NCI-H748 treated with DMSO at 0.1 percent for 48 hours (cell line): ENCODE measurements at regions not wholly inside any gene's neighbourhood (a gene's known extent, or its start where the extent isn't known, plus 50 kb on each side); places are given as distances from the start of the nearest gene placed in this dataset.
"Not testable (repeated sequence)": the region's sequence is repeated elsewhere in the genome, so short reads cannot be mapped to it uniquely, and the experiment has no call there.

Experiments
- DNase-seq: peaks from one replicate; lab custom pipeline; 2025; lab: John Stamatoyannopoulos, UW

- no peak for DNase-seq
Measured at GRCh38 chr17:14547016-14547415, 246.1 kb downstream of the HS3ST3B1 start.

DNA sequence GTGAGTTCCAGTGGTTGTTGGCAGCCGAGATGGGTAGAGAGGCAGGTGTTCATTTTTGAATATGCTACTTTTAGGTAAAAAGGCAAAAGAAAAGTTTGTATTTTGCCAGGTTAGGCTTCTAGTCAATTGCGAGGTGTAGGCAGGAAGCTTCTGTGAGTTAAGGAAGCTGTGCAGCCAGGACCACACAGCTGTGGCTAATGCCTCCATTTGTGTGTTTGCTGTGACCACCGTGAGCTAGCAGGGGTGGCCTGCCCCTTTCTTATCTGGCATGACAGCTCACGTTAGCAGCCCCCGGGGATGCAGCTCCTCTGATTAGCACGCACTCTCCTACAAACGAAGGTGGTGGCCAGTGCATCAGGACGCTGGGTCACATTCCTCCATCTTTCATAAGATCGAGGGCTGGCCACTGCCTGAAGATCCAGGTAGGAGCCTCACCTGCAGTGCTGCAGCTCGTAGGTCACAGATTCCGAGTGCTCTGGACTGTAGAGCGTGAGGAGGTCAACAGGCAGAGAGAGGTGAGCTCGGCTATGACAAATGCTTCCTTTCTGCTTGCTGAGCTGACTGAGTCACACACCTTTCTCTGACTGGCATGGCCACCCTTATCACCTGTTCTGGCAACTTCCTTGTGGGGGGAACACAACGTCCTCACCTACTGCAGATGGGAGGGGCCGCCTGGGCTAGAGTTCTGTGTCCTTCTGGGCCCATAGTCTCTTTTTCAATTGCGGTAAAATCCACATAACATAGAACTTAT lies 244.4 kb downstream of the HS3ST3B1 start:
- no peak for DNase-seq

- DNase-seq, result no peak
Measured at GRCh38 chr17:14541714-14542113, 240.8 kb downstream of the HS3ST3B1 start.

DNA sequence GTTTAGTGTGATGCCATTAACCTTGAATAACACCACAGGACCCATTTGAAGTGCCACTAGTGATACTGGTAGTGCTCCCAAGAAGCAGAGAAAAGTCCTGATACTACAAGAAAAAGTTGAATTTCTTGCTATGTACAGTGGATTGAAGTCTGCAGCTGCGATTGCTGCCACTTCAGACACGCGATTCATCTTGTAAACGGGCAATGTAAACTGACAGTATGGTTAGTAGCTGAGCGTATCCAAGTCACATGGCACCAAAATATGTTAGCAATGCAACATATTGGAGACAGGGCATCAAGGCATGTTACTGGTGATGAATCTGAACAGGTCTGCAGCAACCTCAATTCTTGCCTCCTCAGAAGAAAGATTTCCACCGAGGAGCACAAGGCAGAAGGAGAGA lies 238.9 kb downstream of the HS3ST3B1 start:
- no peak for DNase-seq

- not testable (repeated sequence) for DNase-seq
Measured at GRCh38 chr17:14532242-14532641, 231.4 kb downstream of the HS3ST3B1 start.

DNA sequence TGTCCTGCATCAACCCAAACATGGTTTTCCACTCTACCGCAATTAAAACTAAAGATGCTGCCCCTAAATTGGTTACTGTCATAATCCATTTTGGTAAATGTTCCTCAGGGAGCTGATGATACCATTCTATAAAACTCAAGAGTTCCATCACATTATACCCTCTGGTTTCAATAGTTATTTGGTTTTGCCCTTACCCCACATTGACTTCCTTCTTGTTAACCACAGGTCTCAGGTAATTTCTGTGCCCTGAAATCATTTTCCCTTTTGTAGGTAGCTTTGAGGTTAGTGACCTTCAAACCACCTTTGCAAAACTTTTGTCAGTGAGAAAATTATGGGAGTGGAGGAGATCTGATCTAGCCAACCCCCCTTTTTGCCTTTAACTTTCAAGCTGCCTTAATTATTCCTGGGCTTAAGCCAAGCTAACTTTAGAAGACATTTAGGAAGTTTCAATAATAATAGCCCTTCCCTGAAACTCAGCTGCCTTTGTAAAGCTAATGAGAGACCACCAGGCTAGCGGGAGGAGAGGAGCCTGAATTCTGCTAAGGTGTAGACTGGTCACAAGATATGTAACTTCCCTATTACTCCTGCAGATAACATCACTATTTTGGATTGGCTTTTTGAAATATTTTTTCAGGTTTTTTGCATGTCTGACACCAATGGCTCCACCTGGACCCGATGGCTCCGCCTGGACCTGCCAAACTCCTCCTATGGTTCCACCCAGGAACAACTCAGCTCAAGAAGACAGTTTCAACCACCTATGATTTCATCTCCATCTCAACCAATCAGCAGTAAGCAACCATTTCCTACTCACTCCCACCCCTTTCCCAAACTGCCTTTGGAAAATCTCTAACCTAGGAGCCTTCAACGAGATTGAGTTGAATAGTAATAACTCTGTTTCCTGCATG lies 224.9 kb downstream of the HS3ST3B1 start:
- no peak for DNase-seq

DNA sequence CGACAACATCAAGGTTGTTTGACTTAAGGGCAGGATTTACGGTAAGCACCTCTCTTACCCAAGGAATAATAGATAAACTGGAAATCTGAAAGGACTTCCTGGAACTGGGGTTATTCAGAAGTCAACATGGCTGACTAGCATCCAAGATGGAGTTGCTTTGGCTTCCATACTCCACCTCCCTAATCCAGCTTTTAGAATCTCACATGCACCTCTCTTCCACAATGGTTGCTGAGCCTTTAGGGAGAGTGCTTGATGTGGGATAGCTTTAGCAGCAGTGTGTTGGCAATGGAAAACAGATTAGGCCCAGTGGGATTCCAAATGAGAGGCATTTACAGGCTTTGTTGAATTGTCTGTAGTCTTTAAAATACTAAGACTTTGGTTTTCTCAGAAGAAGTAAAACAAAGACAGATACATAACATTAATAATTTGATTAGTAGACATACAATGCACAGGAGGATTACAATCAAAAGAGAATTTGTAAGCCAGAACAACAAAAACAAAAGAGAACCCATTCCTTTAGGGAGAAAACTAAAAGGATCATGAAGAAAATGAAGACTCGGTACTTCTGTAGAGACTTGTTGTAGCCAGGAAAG lies 222.0 kb downstream of the HS3ST3B1 start:
- no peak for DNase-seq

- not testable (repeated sequence) for DNase-seq
Measured at GRCh38 chr17:14518919-14519318, 218.0 kb downstream of the HS3ST3B1 start.

DNA sequence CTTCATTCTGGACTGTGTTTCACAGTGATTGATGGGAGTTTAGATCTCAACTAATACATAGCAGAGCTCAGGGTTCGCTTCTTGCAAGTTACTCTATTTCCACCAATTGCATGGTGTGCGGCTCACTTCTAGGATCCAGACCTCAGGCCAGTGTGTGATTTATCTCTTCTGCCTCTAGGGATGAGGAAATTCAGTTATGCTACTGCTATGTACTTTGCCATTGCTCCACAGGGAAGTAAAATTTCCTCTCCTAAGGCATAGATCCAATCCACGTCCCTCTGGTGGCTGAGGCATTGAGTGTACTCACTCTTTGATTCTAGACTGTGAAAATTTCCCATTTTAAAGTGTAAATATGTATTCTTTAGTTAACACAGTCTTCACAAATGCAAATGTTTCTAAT lies 214.1 kb downstream of the HS3ST3B1 start:
- DNase-seq, result no peak

DNA sequence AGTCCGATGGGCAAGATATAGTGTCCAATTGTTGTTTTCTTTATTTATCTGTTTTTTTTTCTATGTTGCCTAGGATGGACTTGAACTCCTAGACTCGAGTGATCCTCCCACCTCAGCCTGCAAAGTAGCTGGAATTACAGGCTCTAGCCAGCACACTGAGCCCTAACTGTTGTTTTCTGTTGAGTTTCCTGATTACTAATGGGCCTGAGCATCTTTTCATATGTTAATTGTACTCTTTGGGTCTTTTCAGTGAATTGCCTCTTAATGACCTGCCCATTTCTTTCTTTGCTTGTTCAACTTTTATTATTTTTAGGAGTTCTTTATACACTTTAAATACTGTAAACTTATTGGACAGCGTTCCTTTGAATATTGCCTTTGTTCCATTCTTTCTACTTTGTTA lies 213.0 kb downstream of the HS3ST3B1 start:
- DNase-seq, result no peak

DNA sequence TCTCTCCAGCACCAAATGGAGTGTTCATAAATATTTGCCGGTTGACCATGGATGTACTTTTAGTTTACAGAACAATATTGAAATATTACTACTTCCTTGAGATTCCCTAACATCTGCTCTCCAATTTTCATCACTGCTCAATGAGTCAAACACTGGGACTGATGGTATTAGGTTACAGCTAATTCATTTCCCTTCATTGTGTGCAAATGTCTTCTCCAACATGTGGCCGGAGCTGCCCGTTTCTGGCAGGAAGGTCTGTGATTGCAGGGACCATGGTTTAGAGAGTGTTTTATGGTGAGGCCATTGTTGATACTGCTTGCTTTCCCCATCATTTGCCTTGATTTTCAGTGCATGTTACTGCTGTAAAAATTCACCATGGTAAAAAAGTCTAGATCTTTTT lies 209.3 kb downstream of the HS3ST3B1 start:
- DNase-seq, result no peak

- no peak for DNase-seq
Measured at GRCh38 chr17:14508156-14508555, 207.3 kb downstream of the HS3ST3B1 start.

DNA sequence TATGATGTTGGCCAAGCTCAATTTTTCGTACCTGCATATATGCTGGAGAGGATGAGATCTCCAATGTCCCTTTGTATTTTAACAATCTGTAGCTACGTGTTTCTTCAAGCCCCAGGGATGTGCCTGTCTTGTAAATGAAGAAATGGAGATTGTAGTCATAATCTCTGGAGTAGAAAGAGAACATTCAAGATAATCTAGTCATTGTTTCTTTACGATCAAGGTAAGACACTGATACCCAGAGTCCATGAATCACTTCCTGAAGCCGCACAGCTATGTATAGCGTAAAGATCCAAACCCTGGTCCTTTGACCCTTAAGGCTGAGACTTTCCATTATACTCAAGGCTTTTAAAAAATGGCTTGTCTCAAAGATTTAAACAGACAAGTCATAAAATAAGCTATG lies 205.5 kb downstream of the HS3ST3B1 start:
- DNase-seq, result no peak

DNA sequence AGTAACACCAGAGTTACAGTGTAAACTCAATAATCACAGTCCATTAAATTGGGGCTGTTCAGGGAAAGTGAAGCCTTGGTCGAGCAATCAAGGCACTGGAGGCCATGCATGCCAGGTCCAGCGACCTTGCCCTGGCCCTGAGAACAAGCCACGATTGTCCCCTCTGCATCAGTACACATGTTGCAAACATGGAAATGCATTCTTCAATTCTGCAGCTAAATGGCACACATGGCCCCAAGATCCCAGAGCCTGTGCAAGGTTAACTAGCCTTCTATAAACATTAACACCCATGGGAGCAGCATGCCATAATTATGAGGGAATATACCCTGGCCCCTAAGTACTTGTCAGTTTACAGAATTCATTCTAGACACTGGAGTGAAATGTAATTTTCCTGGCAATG lies 204.7 kb downstream of the HS3ST3B1 start:
- DNase-seq, result no peak

DNA sequence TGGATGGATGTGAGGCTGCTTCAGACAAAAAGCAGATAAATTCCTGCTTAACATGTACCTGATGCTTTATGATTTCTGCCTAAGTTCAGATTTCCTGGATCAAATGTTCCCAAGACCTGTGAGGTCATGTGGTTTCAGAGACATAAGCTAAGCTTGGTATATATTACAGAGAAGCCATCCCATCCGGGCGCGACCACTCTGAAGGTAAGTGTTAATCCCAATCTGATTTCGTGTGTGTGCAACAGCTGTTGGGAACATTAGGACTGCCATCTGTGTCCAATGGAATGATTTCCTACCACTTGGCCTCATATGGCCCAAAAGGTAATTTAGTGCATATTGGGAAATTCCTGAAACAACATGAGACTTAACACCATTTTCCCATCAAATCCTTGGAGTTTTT lies 199.1 kb downstream of the HS3ST3B1 start:
- no peak for DNase-seq

DNA sequence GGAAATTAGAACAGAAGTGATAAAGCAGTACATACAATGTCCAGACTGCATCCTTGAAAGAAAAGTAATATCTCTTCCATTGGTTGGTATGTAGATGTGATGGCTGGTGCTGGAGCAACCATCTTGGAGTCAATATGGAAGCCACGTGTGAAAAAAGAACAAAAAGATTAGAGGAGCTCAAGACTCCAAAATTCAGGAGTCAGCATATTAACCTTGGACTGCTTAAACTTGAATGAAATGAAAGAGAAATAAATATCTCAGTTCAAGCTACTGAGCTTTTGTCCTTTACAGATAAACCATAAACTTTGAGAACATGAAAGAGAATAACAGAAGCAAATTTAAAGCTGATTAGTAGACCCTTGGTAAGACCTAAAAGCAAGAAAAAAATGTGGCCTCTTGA lies 197.9 kb downstream of the HS3ST3B1 start:
- no peak for DNase-seq

DNA sequence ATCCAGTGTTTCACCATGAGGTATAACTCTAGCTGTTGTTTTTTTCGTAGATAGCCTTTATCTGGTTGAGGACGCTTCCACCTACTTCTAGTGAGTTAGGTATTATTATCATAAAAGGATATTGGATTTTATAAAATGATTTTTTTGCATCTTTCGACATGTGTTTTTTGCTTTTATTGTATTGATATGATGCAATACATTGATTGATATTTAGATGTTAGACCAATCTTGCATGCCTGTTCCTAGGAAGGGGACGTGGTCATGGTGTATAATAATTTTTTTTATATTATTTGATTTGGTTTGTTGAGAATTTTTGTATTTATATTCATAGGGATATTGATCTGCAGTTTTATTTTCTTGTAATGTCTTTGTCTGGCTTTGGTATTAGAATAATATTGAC lies 193.3 kb downstream of the HS3ST3B1 start:
- DNase-seq, result no peak

GRCh38 chr17:14489986-14490385 lies 189.1 kb downstream of the HS3ST3B1 start:
- no peak for DNase-seq

DNA sequence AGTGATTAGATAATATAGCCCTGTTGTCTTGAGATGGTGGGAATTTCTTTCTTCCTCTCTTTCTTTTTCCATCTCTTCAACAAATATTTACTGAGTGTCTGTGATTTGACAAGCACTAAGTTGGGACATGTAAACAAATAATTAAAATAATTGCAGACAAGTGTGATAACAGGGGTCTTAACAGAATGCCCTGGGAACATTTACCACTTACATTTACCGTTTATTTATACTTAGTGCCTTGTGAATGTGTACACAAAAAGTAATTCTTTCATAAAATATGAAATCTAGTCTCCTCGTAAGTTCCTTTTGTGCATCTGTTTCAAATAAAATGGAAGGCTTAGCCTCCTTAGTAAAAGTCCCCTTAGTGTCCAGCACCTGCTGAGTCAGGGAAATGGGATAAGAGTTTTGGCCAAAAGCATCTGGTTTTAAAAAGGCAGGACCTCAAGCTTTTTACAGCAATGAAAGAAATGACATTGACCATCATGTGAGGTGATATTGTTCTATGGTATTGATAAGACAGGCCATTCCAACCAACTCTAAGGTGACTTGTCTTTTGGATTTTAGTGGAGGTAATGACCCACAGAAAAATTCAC lies 188.2 kb downstream of the HS3ST3B1 start:
- no peak for DNase-seq

DNA sequence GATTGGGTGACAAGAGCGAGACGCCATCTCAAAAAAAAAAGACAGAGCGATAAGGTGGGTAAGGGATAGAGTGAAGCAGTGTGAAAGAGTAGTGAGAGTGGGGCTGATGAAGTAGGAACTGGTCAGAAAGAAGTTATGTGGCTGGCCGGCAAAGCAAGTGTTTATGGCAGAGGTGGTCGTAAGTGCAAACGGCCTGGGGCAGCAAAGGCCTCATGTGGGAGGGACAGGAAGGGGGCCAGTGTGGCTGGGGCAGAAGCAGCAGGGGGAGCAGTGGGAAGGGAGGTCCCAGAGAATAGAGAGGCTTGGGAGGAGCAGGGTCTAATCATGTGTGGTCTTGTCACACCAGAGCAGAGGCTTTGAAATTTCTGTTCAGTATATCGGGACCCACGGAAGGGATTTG lies 186.2 kb downstream of the HS3ST3B1 start:
- no peak for DNase-seq

DNA sequence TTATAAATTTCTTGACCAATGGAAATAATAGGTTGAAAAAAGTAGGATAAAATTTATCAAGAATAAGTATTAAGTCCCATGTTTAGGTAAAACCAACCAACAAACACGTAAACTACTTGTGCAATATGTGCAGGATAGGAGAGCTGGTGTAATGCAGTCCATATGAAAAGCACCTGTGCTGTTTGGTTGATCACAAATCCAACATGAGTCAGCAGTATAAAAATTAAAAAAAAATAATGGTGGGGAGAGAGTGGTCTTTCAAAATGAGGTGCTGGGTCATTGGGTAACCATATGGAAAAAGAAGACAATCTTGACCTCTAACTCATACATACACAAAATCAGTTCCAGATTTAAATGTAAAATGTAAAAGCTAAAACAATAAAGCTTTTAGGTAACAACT lies 181.8 kb downstream of the HS3ST3B1 start:
- DNase-seq, result no peak

DNA sequence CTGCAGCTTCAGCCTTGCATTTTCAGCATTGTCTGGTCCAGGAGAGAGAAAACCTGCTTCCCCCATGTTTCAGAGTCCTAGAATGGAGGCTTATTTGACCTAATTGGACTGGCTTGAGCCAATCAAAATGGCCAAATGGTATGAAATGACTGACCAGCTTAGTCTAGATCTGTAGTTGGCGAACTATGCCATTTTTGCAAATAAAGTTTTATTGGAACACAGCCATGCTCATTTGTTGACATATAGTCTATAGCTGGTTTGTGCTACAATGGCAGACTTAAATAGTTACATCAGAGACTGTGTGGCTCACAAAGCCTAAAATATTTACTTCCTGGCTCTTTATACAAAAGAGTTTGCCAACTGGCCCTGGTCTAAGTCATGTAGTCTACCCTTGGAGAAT lies 180.8 kb downstream of the HS3ST3B1 start:
- DNase-seq, result no peak

GRCh38 chr17:14474591-14474990 lies 173.7 kb downstream of the HS3ST3B1 start:
- no peak for DNase-seq
